ENCODE measurements at regions not wholly inside any gene's neighbourhood (a gene's known extent, or its start where the extent isn't known, plus 50 kb on each side); places are given as distances from the start of the nearest gene placed in this dataset.

- peak; percentile 60 for DNase-seq (ENCODE audit: low read depth, low spot score)
- in situ Hi-C loops (cut with HindIII; ENCODE audit: low pct_unique_long_range_greater_than_20kb, low sequenced_read_pairs): no loop called here
Observed at GRCh38 chr3:116614795-116615362, 94.7 kb upstream of the TUSC7 start.

DNA sequence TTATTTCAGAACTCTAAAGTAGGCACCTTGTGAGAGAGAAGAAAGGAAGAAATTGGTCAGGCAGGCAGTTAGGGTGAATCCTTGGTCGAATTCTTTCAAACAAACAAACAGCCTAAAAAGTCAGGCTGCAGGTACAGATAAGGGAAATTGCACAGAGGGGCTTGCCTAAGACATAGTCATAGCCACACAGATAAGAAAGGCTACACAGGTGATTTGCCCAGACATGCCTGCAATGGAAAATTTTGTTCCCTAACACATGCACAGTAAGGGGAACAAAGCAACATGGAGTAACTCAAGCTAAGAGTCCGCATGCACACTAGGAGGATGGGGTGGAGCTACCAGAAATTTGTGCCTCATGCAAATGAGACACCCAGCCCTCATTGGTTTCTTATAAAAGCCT, 91.4 kb upstream of the TUSC7 start:
- in situ Hi-C loops (cut with HindIII; ENCODE audit: low pct_unique_long_range_greater_than_20kb, low sequenced_read_pairs): no loop called here
- DNase-seq (ENCODE audit: low read depth, low spot score): no peak

- no peak for DNase-seq (ENCODE audit: low read depth, low spot score)
- in situ Hi-C loops (cut with HindIII; ENCODE audit: low pct_unique_long_range_greater_than_20kb, low sequenced_read_pairs): no loop called here
Observed at GRCh38 chr3:116618930-116619329, 90.6 kb upstream of the TUSC7 start.

- in situ Hi-C loops (cut with HindIII; ENCODE audit: low pct_unique_long_range_greater_than_20kb, low sequenced_read_pairs): no loop called here
- no peak for DNase-seq (ENCODE audit: low read depth, low spot score)
Observed at GRCh38 chr3:116630494-116630893, 79.1 kb upstream of the TUSC7 start.

DNA sequence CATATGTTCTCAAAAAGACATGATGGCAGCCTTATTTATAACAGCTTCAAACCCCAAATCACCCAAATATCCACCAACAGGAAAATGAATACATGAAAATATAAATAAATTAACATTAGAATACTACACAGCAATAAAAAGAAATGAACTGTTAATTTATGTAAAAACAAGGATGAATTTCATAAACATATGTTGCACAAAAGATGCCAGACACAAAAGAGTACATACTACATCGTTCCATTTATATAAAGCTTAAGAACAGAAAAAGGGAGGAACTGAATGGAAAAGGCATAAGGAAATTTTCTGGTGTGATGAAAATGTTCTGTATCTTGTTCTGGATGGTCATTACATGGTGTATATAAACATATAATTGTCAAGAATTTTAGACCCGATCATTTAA, 69.9 kb upstream of the TUSC7 start:
- DNase-seq (ENCODE audit: low read depth, low spot score): no peak
- in situ Hi-C loops (cut with HindIII; ENCODE audit: low pct_unique_long_range_greater_than_20kb, low sequenced_read_pairs): no loop called here

DNA sequence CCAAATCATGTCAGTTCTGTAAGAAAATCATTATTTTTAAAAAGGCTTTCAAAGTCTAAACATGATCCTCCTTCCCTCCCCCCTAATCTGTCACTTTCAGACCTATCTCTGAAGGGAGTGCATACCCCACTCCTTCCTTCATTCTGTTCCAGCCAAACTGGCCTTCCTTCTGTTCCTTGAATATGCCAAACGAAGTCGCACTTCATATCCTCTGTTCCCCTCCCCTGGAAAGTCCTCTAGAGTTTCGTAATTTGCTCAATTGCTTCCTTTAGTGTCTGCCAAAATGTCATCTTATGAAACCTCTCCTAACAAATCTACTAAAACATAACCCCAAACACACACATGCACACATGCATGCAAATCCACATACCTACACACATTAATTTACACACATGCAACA, 69.5 kb upstream of the TUSC7 start:
- no peak for DNase-seq (ENCODE audit: low read depth, low spot score)
- in situ Hi-C loops (cut with HindIII; ENCODE audit: low pct_unique_long_range_greater_than_20kb, low sequenced_read_pairs): no loop called here

- no peak for DNase-seq (ENCODE audit: low read depth, low spot score)
- in situ Hi-C loops (cut with HindIII; ENCODE audit: low pct_unique_long_range_greater_than_20kb, low sequenced_read_pairs): no loop called here
Observed at GRCh38 chr3:116643001-116643400, 66.6 kb upstream of the TUSC7 start.

- in situ Hi-C loops (cut with HindIII; ENCODE audit: low pct_unique_long_range_greater_than_20kb, low sequenced_read_pairs): no loop called here
- no peak for DNase-seq (ENCODE audit: low read depth, low spot score)
Observed at GRCh38 chr3:116647996-116648395, 61.6 kb upstream of the TUSC7 start.

Small RNA genes lying in the stretch of these regions (small RNA-seq; reads per million reads assigned to genes)
- gene RN7SL582P: 0 reads per million in 2 experiments
